WTC11 (cell line): ENCODE measurements at regions not wholly inside any gene's neighbourhood (a gene's known extent, or its start where the extent isn't known, plus 50 kb on each side); places are given as distances from the start of the nearest gene placed in this dataset.

Experiments
- ATAC-seq: fragments of 200-7000 bp; cut with Tn5 transposase; 2 replicates; pipeline ENCODE4 v1.10.0; 2021; ENCODE audit warnings: mild to moderate bottlenecking, moderate library complexity
- CTCF ChIA-PET: fragments of 300-600 bp; sonication (Branson Sonifier 250); formaldehyde crosslinking; loops from one replicate; lab custom pipeline; 2021; ENCODE audit warnings: antibody characterized with exemption; lab: Charles Lee
- POLR2A ChIA-PET: fragments of 350-600 bp; sonication (Branson Sonifier 250); formaldehyde crosslinking; loops from one replicate; lab custom pipeline; 2021; ENCODE audit warnings: antibody characterized with exemption; lab: Charles Lee
- DNase-seq: peaks from one replicate; pipeline ENCODE4 v3.0.0; 2021; ENCODE audit warnings: low spot score
- H3K27ac Mint-ChIP-seq: 2 replicates; pipeline ENCODE4 v1.8.0; 2021; ENCODE audit warnings: mixed read lengths
- H3K27me3 Mint-ChIP-seq: 2 replicates; pipeline ENCODE4 v1.8.0; 2021; ENCODE audit warnings: low read depth, mild to moderate bottlenecking, moderate library complexity, mixed read lengths
- H3K36me3 Mint-ChIP-seq: 2 replicates; pipeline ENCODE4 v1.8.0; 2021; ENCODE audit warnings: mixed read lengths
- H3K4me1 Mint-ChIP-seq: 2 replicates; pipeline ENCODE4 v1.8.0; 2022; ENCODE audit warnings: mixed read lengths
- H3K4me3 Mint-ChIP-seq: 2 replicates; pipeline ENCODE4 v1.8.0; 2021; ENCODE audit warnings: mild to moderate bottlenecking, moderate library complexity, mixed read lengths
- H3K9me3 Mint-ChIP-seq: 2 replicates; pipeline ENCODE4 v1.8.0; 2021; ENCODE audit warnings: mixed read lengths
- ARID4B ChIP-seq: sonication (generic); formaldehyde crosslinking; IDR thresholded peaks from 2 replicates; pipeline ENCODE4 v1.8.0; 2023; ENCODE audit warnings: missing genetic modification reagents, mild to moderate bottlenecking, borderline replicate concordance
- CREB1 ChIP-seq: sonication (generic); formaldehyde crosslinking; IDR thresholded peaks from 2 replicates; pipeline ENCODE4 v1.8.0; 2023; ENCODE audit warnings: mild to moderate bottlenecking, missing genetic modification reagents
- E2F5 ChIP-seq: sonication (generic); formaldehyde crosslinking; IDR thresholded peaks from 2 replicates; pipeline ENCODE4 v1.8.1; 2022; ENCODE audit warnings: mild to moderate bottlenecking, moderate library complexity, missing genetic modification reagents
- FOXJ3 ChIP-seq: sonication (generic); formaldehyde crosslinking; IDR thresholded peaks from 2 replicates; pipeline ENCODE4 v1.9.0; 2021; ENCODE audit warnings: missing genetic modification reagents, mild to moderate bottlenecking, borderline replicate concordance
- IRF1 ChIP-seq: sonication (generic); formaldehyde crosslinking; IDR thresholded peaks from 2 replicates; pipeline ENCODE4 v1.8.0; 2023; ENCODE audit warnings: missing genetic modification reagents
- JAZF1 ChIP-seq: fragments of 250-450 bp; sonication (Bioruptor Pico); IDR thresholded peaks from 2 replicates; pipeline ENCODE4 v1.9.0; 2021; ENCODE audit warnings: moderate library complexity, mild to moderate bottlenecking, inconsistent platforms
- NFYB ChIP-seq: sonication (generic); formaldehyde crosslinking; conservative IDR thresholded peaks from 2 replicates; pipeline ENCODE4 v1.8.0; 2022; ENCODE audit warnings: low read depth, missing genetic modification reagents
- OVOL2 ChIP-seq: fragments of 250-450 bp; sonication (Bioruptor Pico); IDR thresholded peaks from 2 replicates; pipeline ENCODE4 v1.9.0; 2021; ENCODE audit warnings: mild to moderate bottlenecking, borderline replicate concordance
- SMAD4 ChIP-seq: sonication (generic); formaldehyde crosslinking; IDR thresholded peaks from 2 replicates; pipeline ENCODE4 v1.8.0; 2022; ENCODE audit warnings: mild to moderate bottlenecking, missing genetic modification reagents
- STAT6 ChIP-seq: sonication (generic); formaldehyde crosslinking; conservative IDR thresholded peaks from 2 replicates; pipeline ENCODE4 v1.8.1; 2023; ENCODE audit warnings: mild to moderate bottlenecking, low read depth, missing genetic modification reagents, moderate library complexity
- ZNF219 ChIP-seq: sonication (generic); formaldehyde crosslinking; IDR thresholded peaks from 2 replicates; pipeline ENCODE4 v1.8.0; 2023; ENCODE audit warnings: missing genetic modification reagents, mild to moderate bottlenecking, borderline replicate concordance
- TF ChIP-seq, protein P1 (sequence below): sonication (generic); formaldehyde crosslinking; IDR thresholded peaks from 2 replicates; pipeline ENCODE4 v1.8.1; 2022; ENCODE audit warnings: mild to moderate bottlenecking, missing genetic modification reagents, moderate library complexity, borderline replicate concordance
- TF ChIP-seq, protein P2 (sequence below): fragments of 250-450 bp; sonication (Bioruptor Pico); IDR thresholded peaks from 2 replicates; pipeline ENCODE4 v1.8.0; 2021; ENCODE audit warnings: mild to moderate bottlenecking
- TF ChIP-seq, protein P3 (sequence below): sonication (generic); formaldehyde crosslinking; IDR thresholded peaks from 2 replicates; pipeline ENCODE4 v1.8.1; 2023; ENCODE audit warnings: mild to moderate bottlenecking, moderate library complexity, missing genetic modification reagents

GRCh38 chr17:68101987-68102314 lies 66.4 kb downstream of the KPNA2 start:
- TF ChIP-seq ARID4B (CRISPR knock-in tag) (peak; percentile 15; the same call in 1 of the 2 replicates), SMAD4 (CRISPR knock-in tag) (no peak), CREB1 (CRISPR knock-in tag) (no peak), IRF1 (CRISPR knock-in tag) (no peak)
- TF ChIP-seq, protein P1, sequence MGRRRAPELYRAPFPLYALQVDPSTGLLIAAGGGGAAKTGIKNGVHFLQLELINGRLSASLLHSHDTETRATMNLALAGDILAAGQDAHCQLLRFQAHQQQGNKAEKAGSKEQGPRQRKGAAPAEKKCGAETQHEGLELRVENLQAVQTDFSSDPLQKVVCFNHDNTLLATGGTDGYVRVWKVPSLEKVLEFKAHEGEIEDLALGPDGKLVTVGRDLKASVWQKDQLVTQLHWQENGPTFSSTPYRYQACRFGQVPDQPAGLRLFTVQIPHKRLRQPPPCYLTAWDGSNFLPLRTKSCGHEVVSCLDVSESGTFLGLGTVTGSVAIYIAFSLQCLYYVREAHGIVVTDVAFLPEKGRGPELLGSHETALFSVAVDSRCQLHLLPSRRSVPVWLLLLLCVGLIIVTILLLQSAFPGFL (CRISPR knock-in tag), result no peak
- peaks cover 41% of the 10 kb centered on the region for H3K27me3 Mint-ChIP-seq
- H3K9me3 Mint-ChIP-seq, result peaks cover 11% of the 10 kb centered on the region
- ChIA-PET POLR2A (no interaction called here), CTCF (interaction anchor here (1.0 kb wide), 1 partner anchor 103 kb away, joined by 3 read pairs; no protein-coding TSS in a partner anchor)
- peaks cover 13% of the 10 kb centered on the region for H3K4me1 Mint-ChIP-seq
- no peak for ATAC-seq
- H3K36me3 Mint-ChIP-seq, result peaks cover 11% of the 10 kb centered on the region
- H3K27ac Mint-ChIP-seq, result no peak overlapping the region
- no peak for DNase-seq
- peak overlapping the region; percentile 84 for H3K4me3 Mint-ChIP-seq

- Mint-ChIP-seq H3K36me3 (peaks cover 11% of the 10 kb centered on the region), H3K27me3 (peaks cover 41% of the 10 kb centered on the region), H3K4me3 (peak overlapping the region; percentile 84), H3K27ac (no peak overlapping the region), H3K4me1 (peaks cover 13% of the 10 kb centered on the region), H3K9me3 (peaks cover 11% of the 10 kb centered on the region)
- ATAC-seq (no peak), DNase-seq (no peak)
- ChIA-PET POLR2A (no interaction called here), CTCF (no interaction called here)
- no peak for TF ChIP-seq JAZF1
- no peak for TF ChIP-seq SMAD4 (CRISPR knock-in tag)
- TF ChIP-seq CREB1 (CRISPR knock-in tag), result no peak
- TF ChIP-seq STAT6 (CRISPR knock-in tag), result no peak
These were observed 66.8 kb downstream of the KPNA2 start for GRCh38 chr17:68102318-68102758.

- CTCF ChIA-PET, result no interaction called here
- Mint-ChIP-seq H3K4me3 (peak overlapping the region; percentile 84), H3K27me3 (peaks cover 41% of the 10 kb centered on the region), H3K36me3 (peaks cover 11% of the 10 kb centered on the region), H3K4me1 (peaks cover 13% of the 10 kb centered on the region), H3K9me3 (peaks cover 12% of the 10 kb centered on the region), H3K27ac (no peak overlapping the region)
- no peak for ATAC-seq
- DNase-seq, result no peak
- POLR2A ChIA-PET, result no interaction called here
- TF ChIP-seq FOXJ3 (CRISPR knock-in tag), result no peak
- TF ChIP-seq, protein P2, sequence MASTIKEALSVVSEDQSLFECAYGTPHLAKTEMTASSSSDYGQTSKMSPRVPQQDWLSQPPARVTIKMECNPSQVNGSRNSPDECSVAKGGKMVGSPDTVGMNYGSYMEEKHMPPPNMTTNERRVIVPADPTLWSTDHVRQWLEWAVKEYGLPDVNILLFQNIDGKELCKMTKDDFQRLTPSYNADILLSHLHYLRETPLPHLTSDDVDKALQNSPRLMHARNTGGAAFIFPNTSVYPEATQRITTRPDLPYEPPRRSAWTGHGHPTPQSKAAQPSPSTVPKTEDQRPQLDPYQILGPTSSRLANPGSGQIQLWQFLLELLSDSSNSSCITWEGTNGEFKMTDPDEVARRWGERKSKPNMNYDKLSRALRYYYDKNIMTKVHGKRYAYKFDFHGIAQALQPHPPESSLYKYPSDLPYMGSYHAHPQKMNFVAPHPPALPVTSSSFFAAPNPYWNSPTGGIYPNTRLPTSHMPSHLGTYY (CRISPR knock-in tag), result no peak
- no peak for TF ChIP-seq NFYB (CRISPR knock-in tag)
- no peak for TF ChIP-seq ZNF219 (CRISPR knock-in tag)
- TF ChIP-seq, protein P3, sequence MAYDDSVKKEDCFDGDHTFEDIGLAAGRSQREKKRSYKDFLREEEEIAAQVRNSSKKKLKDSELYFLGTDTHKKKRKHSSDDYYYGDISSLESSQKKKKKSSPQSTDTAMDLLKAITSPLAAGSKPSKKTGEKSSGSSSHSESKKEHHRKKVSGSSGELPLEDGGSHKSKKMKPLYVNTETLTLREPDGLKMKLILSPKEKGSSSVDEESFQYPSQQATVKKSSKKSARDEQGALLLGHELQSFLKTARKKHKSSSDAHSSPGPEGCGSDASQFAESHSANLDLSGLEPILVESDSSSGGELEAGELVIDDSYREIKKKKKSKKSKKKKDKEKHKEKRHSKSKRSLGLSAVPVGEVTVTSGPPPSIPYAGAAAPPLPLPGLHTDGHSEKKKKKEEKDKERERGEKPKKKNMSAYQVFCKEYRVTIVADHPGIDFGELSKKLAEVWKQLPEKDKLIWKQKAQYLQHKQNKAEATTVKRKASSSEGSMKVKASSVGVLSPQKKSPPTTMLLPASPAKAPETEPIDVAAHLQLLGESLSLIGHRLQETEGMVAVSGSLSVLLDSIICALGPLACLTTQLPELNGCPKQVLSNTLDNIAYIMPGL (CRISPR knock-in tag), result no peak
- no peak for TF ChIP-seq IRF1 (CRISPR knock-in tag)
- no peak for TF ChIP-seq OVOL2 (CRISPR knock-in tag)
- TF ChIP-seq E2F5 (CRISPR knock-in tag), result no peak
These were observed 67.6 kb downstream of the KPNA2 start for GRCh38 chr17:68103148-68103547.
